NB4 (cell line): ENCODE measurements at regions not wholly inside any gene's neighbourhood (a gene's known extent, or its start where the extent isn't known, plus 50 kb on each side); places are given as distances from the start of the nearest gene placed in this dataset.

ENCODE experiments used
- CTCF ChIP-seq: IDR thresholded peaks from one replicate; pipeline ENCODE4 v1.5.1; 2012; ENCODE audit warnings: low read depth, low read length
- MAX ChIP-seq: IDR thresholded peaks from 2 replicates; pipeline ENCODE4 v1.6.1; 2011; ENCODE audit warnings: low read depth, low read length
- MYC ChIP-seq: IDR thresholded peaks from 2 replicates; pipeline ENCODE4 v1.6.1; 2011; ENCODE audit warnings: low read depth, low read length
- POLR2A ChIP-seq: IDR thresholded peaks from 2 replicates; pipeline ENCODE4 v1.6.1; 2011; ENCODE audit warnings: mild to moderate bottlenecking; ENCODE audit not compliant: insufficient read length; ENCODE audit errors: extremely low read depth

GRCh38 chr9:81851340-81851739 is 76.9 kb upstream of the SPATA31D4 start:
- TF ChIP-seq CTCF, result no peak
- no peak for TF ChIP-seq POLR2A
- no peak for TF ChIP-seq MAX
- no peak for TF ChIP-seq MYC
